Kidney epithelial cell (primary cell): ENCODE measurements at regions not wholly inside any gene's neighbourhood (a gene's known extent, or its start where the extent isn't known, plus 50 kb on each side); places are given as distances from the start of the nearest gene placed in this dataset.

Experiments
- DNase-seq: peaks from one replicate; pipeline ENCODE4 v3.0.0-alpha.2; 2010; ENCODE audit warnings: low read depth
- H3K27me3 ChIP-seq: 2 replicates; pipeline ENCODE4 v1.6.0; 2011; ENCODE audit warnings: low read length; ENCODE audit not compliant: control insufficient read depth, insufficient read depth
- H3K36me3 ChIP-seq: 2 replicates; pipeline ENCODE4 v1.5.1; 2011; ENCODE audit warnings: low read length; ENCODE audit not compliant: control insufficient read depth, insufficient read depth
- H3K4me3 ChIP-seq: 2 replicates; pipeline ENCODE4 v1.5.1; 2011; ENCODE audit warnings: low read depth, mild to moderate bottlenecking, control low read depth, low read length
- CTCF ChIP-seq: IDR thresholded peaks from 2 replicates; pipeline ENCODE4 v1.5.1; 2011; ENCODE audit warnings: mild to moderate bottlenecking, moderate library complexity, low read length, control low read depth, inconsistent platforms; ENCODE audit not compliant: insufficient read depth, poor library complexity, severe bottlenecking

- DNase-seq, result no peak
- no peaks in the 10 kb centered on the region for H3K36me3 ChIP-seq
- H3K27me3 ChIP-seq, result no peaks in the 10 kb centered on the region
- no peak for TF ChIP-seq CTCF
- H3K4me3 ChIP-seq, result no peak overlapping the region
Measured at GRCh38 chr3:177598097-177598833, 401.0 kb upstream of the TBL1XR1 start.

GRCh38 chr3:177599326-177599725, 402.0 kb upstream of the TBL1XR1 start:
- no peaks in the 10 kb centered on the region for H3K36me3 ChIP-seq
- TF ChIP-seq CTCF, result no peak
- H3K27me3 ChIP-seq, result no peaks in the 10 kb centered on the region
- no peak overlapping the region for H3K4me3 ChIP-seq
- DNase-seq, result no peak

GRCh38 chr3:177599837-177600236, 402.6 kb upstream of the TBL1XR1 start:
- H3K27me3 ChIP-seq, result no peaks in the 10 kb centered on the region
- no peaks in the 10 kb centered on the region for H3K36me3 ChIP-seq
- no peak for DNase-seq
- TF ChIP-seq CTCF, result no peak
- H3K4me3 ChIP-seq, result no peak overlapping the region

- Histone ChIP-seq H3K4me3 (no peak overlapping the region), H3K27me3 (no peaks in the 10 kb centered on the region), H3K36me3 (no peaks in the 10 kb centered on the region)
- no peak for DNase-seq
- no peak for TF ChIP-seq CTCF
Measured at GRCh38 chr3:177600411-177600810, 403.1 kb upstream of the TBL1XR1 start.

- no peaks in the 10 kb centered on the region for H3K27me3 ChIP-seq
- no peaks in the 10 kb centered on the region for H3K36me3 ChIP-seq
- H3K4me3 ChIP-seq, result no peak overlapping the region
- no peak for TF ChIP-seq CTCF
- DNase-seq, result no peak
Measured at GRCh38 chr3:177601152-177601551, 403.9 kb upstream of the TBL1XR1 start.

- DNase-seq, result no peak
Measured at GRCh38 chr3:177602601-177603147, 405.4 kb upstream of the TBL1XR1 start.

More at GRCh38 chr3:177602601-177603147, 405.4 kb upstream of the TBL1XR1 start:
- Histone ChIP-seq H3K36me3 (no peaks in the 10 kb centered on the region), H3K4me3 (no peak overlapping the region), H3K27me3 (no peaks in the 10 kb centered on the region)
- no peak for TF ChIP-seq CTCF
